ENCODE measurements at regions not wholly inside any gene's neighbourhood (a gene's known extent, or its start where the extent isn't known, plus 50 kb on each side); places are given as distances from the start of the nearest gene placed in this dataset.
"Not testable (repeated sequence)": the region's sequence is repeated elsewhere in the genome, so short reads cannot be mapped to it uniquely, and the experiment has no call there.

GRCh38 chr16:26988186-26988585 lies 78.5 kb upstream of the C16orf82 start:
- DNase-seq (ENCODE audit: low spot score), result no peak
- H3K36me3 ChIP-seq (ENCODE audit: insufficient read depth, low read length, poor library complexity, severe bottlenecking), result no peaks in the 10 kb centered on the region
- CTCF ChIA-PET, result no interaction called here
- TF ChIP-seq EZH2 (IDR thresholded peaks at IDR 0.05; ENCODE audit: borderline replicate concordance, low read depth, low read length, poor library complexity, severe bottlenecking) (no peak), CTCF (conservative IDR thresholded peaks at IDR 0.05; ENCODE audit: low read depth, low read length) (no peak)
- no peak overlapping the region for H3K27ac ChIP-seq (ENCODE audit: low read depth, low read length, poor library complexity, severe bottlenecking)
- H3K9me3 ChIP-seq (ENCODE audit: low read depth, low read length, poor library complexity, severe bottlenecking), result no peaks in the 10 kb centered on the region
- intact Hi-C loops (cut with micrococcal nuclease; ENCODE audit: unreplicated experiment), result no loop called here
- BruUV-seq (replicated peaks), result no TSS peak
- H3K4me1 ChIP-seq (ENCODE audit: insufficient read depth, low read length, poor library complexity, severe bottlenecking), result no peaks in the 10 kb centered on the region
- no peak overlapping the region for H3K4me3 ChIP-seq (ENCODE audit: low read depth, low read length, poor library complexity, severe bottlenecking)
- no peaks in the 10 kb centered on the region for H3K27me3 ChIP-seq (replicated peaks; ENCODE audit: insufficient read depth, low read depth, low read length, poor library complexity)
- POLR2A ChIA-PET (ENCODE audit: low non-redundant PET), result no interaction called here

GRCh38 chr16:26990384-26991120 lies 76.2 kb upstream of the C16orf82 start:
- H3K36me3 ChIP-seq (ENCODE audit: insufficient read depth, low read length, poor library complexity, severe bottlenecking); CTCF ChIA-PET; BruUV-seq (replicated peaks); H3K4me1 ChIP-seq (ENCODE audit: insufficient read depth, low read length, poor library complexity, severe bottlenecking); H3K9me3 ChIP-seq (ENCODE audit: low read depth, low read length, poor library complexity, severe bottlenecking); DNase-seq (ENCODE audit: low spot score); POLR2A ChIA-PET (ENCODE audit: low non-redundant PET); H3K27me3 ChIP-seq (replicated peaks; ENCODE audit: insufficient read depth, low read depth, low read length, poor library complexity); H3K27ac ChIP-seq (ENCODE audit: low read depth, low read length, poor library complexity, severe bottlenecking); H3K4me3 ChIP-seq (ENCODE audit: low read depth, low read length, poor library complexity, severe bottlenecking); intact Hi-C loops (cut with micrococcal nuclease; ENCODE audit: unreplicated experiment): not testable (repeated sequence)

DNA sequence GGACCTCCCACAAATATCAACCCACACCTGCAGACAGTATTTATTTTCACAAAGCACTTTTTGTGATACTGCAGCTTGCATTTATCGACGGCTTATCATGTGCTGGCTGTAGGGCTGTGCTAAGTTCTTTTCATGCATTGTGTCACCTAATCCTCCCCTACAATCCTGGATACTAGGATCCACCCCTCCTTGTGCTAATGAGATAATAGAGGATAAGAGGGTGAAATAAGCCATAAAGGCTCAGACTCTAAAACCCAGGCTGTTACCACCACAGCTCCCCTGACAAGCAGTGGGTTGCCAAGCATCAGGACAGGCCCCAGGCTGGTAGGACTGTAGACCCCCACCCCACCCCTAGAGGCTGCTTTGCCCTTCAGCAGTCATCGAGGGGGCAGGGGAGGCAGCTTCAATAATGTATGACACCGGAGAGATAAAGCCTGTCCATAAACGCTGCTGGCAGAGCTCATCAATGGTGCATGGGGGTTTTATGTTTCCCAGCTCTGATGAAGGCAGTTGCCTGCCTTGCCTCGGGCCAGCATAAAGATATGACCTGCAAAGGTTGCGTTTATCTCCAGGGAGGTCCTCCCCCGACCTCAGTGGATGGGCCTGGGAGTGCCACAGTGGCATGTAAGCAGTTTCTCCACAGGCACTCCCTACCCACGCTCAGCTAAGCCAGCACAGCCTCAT lies 73.9 kb upstream of the C16orf82 start:
- no TSS peak for BruUV-seq (replicated peaks)
- Histone ChIP-seq H3K36me3 (ENCODE audit: insufficient read depth, low read length, poor library complexity, severe bottlenecking) (no peaks in the 10 kb centered on the region), H3K27ac (ENCODE audit: low read depth, low read length, poor library complexity, severe bottlenecking) (no peak overlapping the region), H3K27me3 (replicated peaks; ENCODE audit: insufficient read depth, low read depth, low read length, poor library complexity) (no peaks in the 10 kb centered on the region), H3K4me1 (ENCODE audit: insufficient read depth, low read length, poor library complexity, severe bottlenecking) (no peaks in the 10 kb centered on the region), H3K4me3 (ENCODE audit: low read depth, low read length, poor library complexity, severe bottlenecking) (no peak overlapping the region), H3K9me3 (ENCODE audit: low read depth, low read length, poor library complexity, severe bottlenecking) (no peaks in the 10 kb centered on the region)
- CTCF ChIA-PET, result no interaction called here
- POLR2A ChIA-PET (ENCODE audit: low non-redundant PET), result no interaction called here
- intact Hi-C loops (cut with micrococcal nuclease; ENCODE audit: unreplicated experiment), result no loop called here
- no peak for DNase-seq (ENCODE audit: low spot score)
- TF ChIP-seq EZH2 (IDR thresholded peaks at IDR 0.05; ENCODE audit: borderline replicate concordance, low read depth, low read length, poor library complexity, severe bottlenecking), result no peak
- no peak for TF ChIP-seq CTCF (conservative IDR thresholded peaks at IDR 0.05; ENCODE audit: low read depth, low read length)
